GM12872 (cell line): ENCODE measurements at regions not wholly inside any gene's neighbourhood (a gene's known extent, or its start where the extent isn't known, plus 50 kb on each side); places are given as distances from the start of the nearest gene placed in this dataset.

ENCODE experiments used
- CTCF ChIP-seq: IDR thresholded peaks from 3 replicates; pipeline ENCODE4 v1.5.1; 2011; ENCODE audit warnings: low read depth, mild to moderate bottlenecking, low read length, moderate library complexity; ENCODE audit not compliant: insufficient read depth

GRCh38 chr14:105879867-105880561 lies 353.6 kb downstream of the TMEM121 start:
- no peak for TF ChIP-seq CTCF

GRCh38 chr14:105880616-105881015 lies 354.2 kb downstream of the TMEM121 start:
- TF ChIP-seq CTCF: no peak

- no peak for TF ChIP-seq CTCF
Measured at GRCh38 chr14:105881021-105881930, 354.9 kb downstream of the TMEM121 start.

- TF ChIP-seq CTCF: no peak
Measured at GRCh38 chr14:105882626-105883025, 356.2 kb downstream of the TMEM121 start.

- no peak for TF ChIP-seq CTCF
Measured at GRCh38 chr14:105883066-105884005, 357.0 kb downstream of the TMEM121 start.

GRCh38 chr14:105884808-105885281 lies 358.5 kb downstream of the TMEM121 start:
- no peak for TF ChIP-seq CTCF
